PC-3 (cell line): ENCODE measurements at regions not wholly inside any gene's neighbourhood (a gene's known extent, or its start where the extent isn't known, plus 50 kb on each side); places are given as distances from the start of the nearest gene placed in this dataset.

Source experiments
- ATAC-seq: fragments of 200-7000 bp; cut with Tn5 transposase; 2 replicates; pipeline ENCODE4 v1.9.1; 2020; ENCODE audit warnings: mild to moderate bottlenecking, moderate library complexity
- BruUV-seq: library from RNA; stranded (reverse); fragments of 400-500 nt; replicated peaks from 2 replicates; lab custom pipeline; 2021; lab: Mats Ljungman, UMichigan
- CTCF ChIA-PET: fragments of 300-600 bp; sonication (Branson Sonifier 250); formaldehyde crosslinking; loops from one replicate; lab custom pipeline; 2022; ENCODE audit warnings: antibody characterized with exemption; lab: Charles Lee
- POLR2A ChIA-PET: fragments of 300-600 bp; sonication (Branson Sonifier 250); formaldehyde crosslinking; loops from one replicate; lab custom pipeline; 2022; ENCODE audit warnings: antibody characterized with exemption; ENCODE audit not compliant: unreplicated experiment; lab: Charles Lee
- DNase-seq: peaks from one replicate; pipeline ENCODE4 v3.0.0-alpha.2; 2015
- H2AFZ ChIP-seq: fragments of 300-600 bp; sonication (generic); 2 replicates; pipeline ENCODE4 v1.6.0; 2016; ENCODE audit warnings: antibody characterized with exemption, low read length
- H3F3A ChIP-seq: fragments of 300-600 bp; sonication (generic); one replicate; pipeline ENCODE4 v1.6.0; 2017; ENCODE audit warnings: antibody characterized with exemption, low read length, control low read depth, mild to moderate bottlenecking; ENCODE audit not compliant: unreplicated experiment
- H3K27ac ChIP-seq: fragments of 300-600 bp; sonication (generic); 2 replicates; pipeline ENCODE4 v1.5.1; 2016; ENCODE audit warnings: mild to moderate bottlenecking, low read length
- H3K27me3 ChIP-seq: fragments of 300-600 bp; sonication (generic); 2 replicates; pipeline ENCODE4 v1.6.1; 2016; ENCODE audit warnings: low read length, mixed read lengths
- H3K36me3 ChIP-seq: fragments of 300-600 bp; sonication (generic); 2 replicates; pipeline ENCODE4 v1.6.1; 2016; ENCODE audit warnings: low read depth, mixed run types, low read length, mixed read lengths
- H3K4me1 ChIP-seq: fragments of 300-600 bp; sonication (generic); 2 replicates; pipeline ENCODE4 v1.5.1; 2016; ENCODE audit warnings: low read length; ENCODE audit not compliant: insufficient read depth
- H3K4me2 ChIP-seq: fragments of 300-600 bp; sonication (generic); 2 replicates; pipeline ENCODE4 v1.6.0; 2016; ENCODE audit warnings: low read length
- H3K4me3 ChIP-seq: fragments of 300-600 bp; sonication (generic); 2 replicates; pipeline ENCODE4 v1.5.1; 2016; ENCODE audit warnings: mild to moderate bottlenecking, low read length, mixed read lengths
- H3K79me2 ChIP-seq: fragments of 300-600 bp; sonication (generic); 2 replicates; pipeline ENCODE4 v1.6.1; 2017; ENCODE audit warnings: low read length, mixed read lengths
- H3K9ac ChIP-seq: fragments of 300-600 bp; sonication (generic); 2 replicates; pipeline ENCODE4 v1.6.0; 2016; ENCODE audit warnings: mild to moderate bottlenecking, low read length
- H3K9me2 ChIP-seq: fragments of 300-600 bp; sonication (generic); replicated peaks from 2 replicates; pipeline ENCODE4 v1.6.1; 2016; ENCODE audit warnings: mixed run types, low read length, mixed read lengths
- H3K9me3 ChIP-seq: fragments of 300-600 bp; sonication (generic); 2 replicates; pipeline ENCODE4 v1.6.1; 2016; ENCODE audit warnings: low read length, mixed read lengths
- H4K20me1 ChIP-seq: fragments of 300-600 bp; sonication (generic); 2 replicates; pipeline ENCODE4 v1.6.1; 2016; ENCODE audit warnings: low read length, mixed read lengths
- EZH2 ChIP-seq: fragments of 300-600 bp; sonication (generic); IDR thresholded peaks from one replicate; pipeline ENCODE4 v1.6.1; 2017; ENCODE audit warnings: antibody characterized with exemption, mild to moderate bottlenecking, low read length; ENCODE audit not compliant: unreplicated experiment
- EZH2phosphoT487 ChIP-seq: fragments of 300-600 bp; sonication (generic); IDR thresholded peaks from 2 replicates; pipeline ENCODE4 v1.6.1; 2018; ENCODE audit warnings: mild to moderate bottlenecking, antibody characterized with exemption, low read length, borderline replicate concordance
- intact Hi-C: fragments of 100-400 bp; cut with micrococcal nuclease; formaldehyde crosslinking; loops from 2 replicates; pipeline ENCODE4 v1.9.0; 2023
- TF ChIP-seq, protein P1 (sequence below): fragments of 300-600 bp; sonication (generic); conservative IDR thresholded peaks from 2 replicates; pipeline ENCODE4 v1.5.1; 2017; ENCODE audit warnings: antibody characterized with exemption, low read depth, mild to moderate bottlenecking, low read length

DNA sequence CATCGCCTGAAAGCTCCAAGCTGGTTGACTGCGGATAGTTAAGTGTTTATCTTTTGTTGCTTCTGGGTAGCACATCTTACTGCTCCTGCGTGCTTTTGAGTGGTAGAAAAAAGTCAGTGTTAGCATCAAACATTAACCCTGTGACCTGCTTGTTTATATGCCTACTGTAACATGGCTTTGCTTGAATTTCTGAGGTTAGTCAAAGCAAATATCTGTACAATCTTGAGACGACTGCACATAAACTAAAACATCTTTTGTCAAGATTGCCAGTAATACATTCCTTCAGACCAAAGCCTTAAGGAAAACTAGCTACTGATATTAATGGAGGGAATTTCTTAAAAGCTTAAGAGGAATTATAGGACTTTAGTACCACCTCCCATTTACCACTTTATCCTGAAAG lies 163.7 kb downstream of the BAMBI start:
- BruUV-seq, result no TSS peak
- H3K27me3 ChIP-seq, result no peaks in the 10 kb centered on the region
- H3K79me2 ChIP-seq, result no peaks in the 10 kb centered on the region
- ChIA-PET POLR2A (interaction anchor here (0.6 kb wide), 1 partner anchor 11 kb away, joined by 6 read pairs; no protein-coding TSS in a partner anchor), CTCF (no interaction called here)
- H4K20me1 ChIP-seq, result no peaks in the 10 kb centered on the region
- DNase-seq (no peak), ATAC-seq (no peak)
- peak overlapping the region; percentile 16; the same call in 1 of the 2 replicates for H3K4me2 ChIP-seq
- no peak overlapping the region for H3K9ac ChIP-seq
- no peak overlapping the region for H3K27ac ChIP-seq
- H3K4me1 ChIP-seq, result peaks cover 26% of the 10 kb centered on the region
- no peaks in the 10 kb centered on the region for H3F3A ChIP-seq
- 0 out of 2 replicates have a peak, but pooled peaks cover 3% of the 10 kb centered on the region for H3K9me3 ChIP-seq
- TF ChIP-seq, protein P1, sequence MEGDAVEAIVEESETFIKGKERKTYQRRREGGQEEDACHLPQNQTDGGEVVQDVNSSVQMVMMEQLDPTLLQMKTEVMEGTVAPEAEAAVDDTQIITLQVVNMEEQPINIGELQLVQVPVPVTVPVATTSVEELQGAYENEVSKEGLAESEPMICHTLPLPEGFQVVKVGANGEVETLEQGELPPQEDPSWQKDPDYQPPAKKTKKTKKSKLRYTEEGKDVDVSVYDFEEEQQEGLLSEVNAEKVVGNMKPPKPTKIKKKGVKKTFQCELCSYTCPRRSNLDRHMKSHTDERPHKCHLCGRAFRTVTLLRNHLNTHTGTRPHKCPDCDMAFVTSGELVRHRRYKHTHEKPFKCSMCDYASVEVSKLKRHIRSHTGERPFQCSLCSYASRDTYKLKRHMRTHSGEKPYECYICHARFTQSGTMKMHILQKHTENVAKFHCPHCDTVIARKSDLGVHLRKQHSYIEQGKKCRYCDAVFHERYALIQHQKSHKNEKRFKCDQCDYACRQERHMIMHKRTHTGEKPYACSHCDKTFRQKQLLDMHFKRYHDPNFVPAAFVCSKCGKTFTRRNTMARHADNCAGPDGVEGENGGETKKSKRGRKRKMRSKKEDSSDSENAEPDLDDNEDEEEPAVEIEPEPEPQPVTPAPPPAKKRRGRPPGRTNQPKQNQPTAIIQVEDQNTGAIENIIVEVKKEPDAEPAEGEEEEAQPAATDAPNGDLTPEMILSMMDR, result no peak
- TF ChIP-seq EZH2phosphoT487 (no peak), EZH2 (no peak)
- no peaks in the 10 kb centered on the region for H3K36me3 ChIP-seq
- intact Hi-C loops, result no loop called here
- H3K9me2 ChIP-seq, result no peaks in the 10 kb centered on the region
- H2AFZ ChIP-seq, result no peak overlapping the region
- H3K4me3 ChIP-seq, result no peak overlapping the region

DNA sequence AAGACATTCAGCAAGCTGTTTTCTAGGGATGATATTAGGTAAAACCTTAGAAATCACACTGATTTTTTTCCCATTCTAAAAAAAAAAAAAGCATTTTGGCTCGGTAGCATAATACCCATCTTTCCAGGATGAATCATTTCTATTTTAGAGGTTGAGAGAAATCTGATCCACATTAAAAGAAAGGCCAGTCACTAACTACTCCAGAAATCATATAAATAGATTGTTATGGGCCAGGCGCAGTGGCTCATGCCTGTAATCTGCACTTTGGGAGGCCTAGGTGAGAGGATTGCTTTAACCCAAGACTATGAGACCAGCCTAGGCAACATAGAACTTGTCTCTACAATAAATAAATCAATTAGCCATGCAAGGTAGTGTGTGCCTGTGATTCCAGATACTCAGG lies 164.3 kb downstream of the BAMBI start:
- no peaks in the 10 kb centered on the region for H3K79me2 ChIP-seq
- peaks cover 26% of the 10 kb centered on the region for H3K4me1 ChIP-seq
- peak overlapping the region; percentile 35; the same call in 1 of the 2 replicates for H3K4me2 ChIP-seq
- no peak overlapping the region for H3K4me3 ChIP-seq
- DNase-seq (peak; percentile 58), ATAC-seq (peak; percentile 89)
- intact Hi-C loops, result no loop called here
- H3K36me3 ChIP-seq, result no peaks in the 10 kb centered on the region
- H3K27me3 ChIP-seq, result no peaks in the 10 kb centered on the region
- peak overlapping the region; percentile 40 for H3K27ac ChIP-seq
- H3K9ac ChIP-seq, result no peak overlapping the region
- no peaks in the 10 kb centered on the region for H3K9me2 ChIP-seq
- no peak overlapping the region for H2AFZ ChIP-seq
- 0 out of 2 replicates have a peak, but pooled peaks cover 3% of the 10 kb centered on the region for H3K9me3 ChIP-seq
- H3F3A ChIP-seq, result no peaks in the 10 kb centered on the region
- ChIA-PET CTCF (no interaction called here), POLR2A (interaction anchor here (0.6 kb wide), 1 partner anchor 10 kb away, joined by 6 read pairs; no protein-coding TSS in a partner anchor)
- no TSS peak for BruUV-seq
- TF ChIP-seq EZH2phosphoT487 (no peak), EZH2 (no peak)
- TF ChIP-seq, protein P1, result no peak
- H4K20me1 ChIP-seq, result no peaks in the 10 kb centered on the region

DNA sequence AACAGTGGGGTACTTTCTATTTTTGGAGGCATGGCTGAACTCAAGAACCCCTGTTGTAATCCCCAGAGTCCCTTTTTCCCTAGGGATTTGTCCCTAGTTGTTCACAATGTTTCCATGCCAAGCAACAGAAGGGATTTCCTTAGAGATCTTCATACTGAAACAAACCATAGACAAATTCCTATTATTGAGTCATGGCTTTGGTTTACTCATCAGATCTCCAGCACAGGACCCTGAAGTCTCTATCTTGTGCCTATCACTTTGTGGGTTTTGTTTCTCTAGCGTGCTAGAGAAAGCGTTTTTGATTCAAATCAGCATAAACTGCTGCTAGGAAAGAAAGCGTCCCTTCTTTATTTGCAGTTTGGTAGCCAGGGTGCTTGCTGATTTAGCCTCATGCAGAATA lies 165.0 kb downstream of the BAMBI start:
- no peak for ATAC-seq
- Histone ChIP-seq H3F3A (no peaks in the 10 kb centered on the region), H2AFZ (no peak overlapping the region), H3K36me3 (no peaks in the 10 kb centered on the region), H3K9me3 (0 out of 2 replicates have a peak, but pooled peaks cover 3% of the 10 kb centered on the region), H3K9ac (no peak overlapping the region), H3K9me2 (no peaks in the 10 kb centered on the region), H3K79me2 (no peaks in the 10 kb centered on the region), H3K27ac (peak overlapping the region; percentile 40; the same call in 1 of the 2 replicates), H3K27me3 (no peaks in the 10 kb centered on the region), H3K4me2 (0 out of 2 replicates have a peak overlapping the region, but pooled peaks have one; percentile 35), H3K4me1 (peaks cover 26% of the 10 kb centered on the region), H3K4me3 (no peak overlapping the region), H4K20me1 (no peaks in the 10 kb centered on the region)
- no peak for TF ChIP-seq EZH2
- CTCF ChIA-PET, result no interaction called here
- POLR2A ChIA-PET, result no interaction called here
- intact Hi-C loops, result no loop called here
- no TSS peak for BruUV-seq
- DNase-seq, result peak; percentile 31
